NCI-H1092 treated with DMSO at 0.1 percent for 48 hours (cell line): ENCODE measurements at regions not wholly inside any gene's neighbourhood (a gene's known extent, or its start where the extent isn't known, plus 50 kb on each side); places are given as distances from the start of the nearest gene placed in this dataset.
A peak's percentile ranks its signal among the peaks of the same experiment; 100 is the strongest.
"Not testable (repeated sequence)": the region's sequence is repeated elsewhere in the genome, so short reads cannot be mapped to it uniquely, and the experiment has no call there.

Experiments used
- DNase-seq: peaks from one replicate; lab custom pipeline; 2025; lab: John Stamatoyannopoulos, UW

- no peak for DNase-seq
Observed at GRCh38 chr5:152178350-152178699, 226.8 kb downstream of the NMUR2 start.

DNA sequence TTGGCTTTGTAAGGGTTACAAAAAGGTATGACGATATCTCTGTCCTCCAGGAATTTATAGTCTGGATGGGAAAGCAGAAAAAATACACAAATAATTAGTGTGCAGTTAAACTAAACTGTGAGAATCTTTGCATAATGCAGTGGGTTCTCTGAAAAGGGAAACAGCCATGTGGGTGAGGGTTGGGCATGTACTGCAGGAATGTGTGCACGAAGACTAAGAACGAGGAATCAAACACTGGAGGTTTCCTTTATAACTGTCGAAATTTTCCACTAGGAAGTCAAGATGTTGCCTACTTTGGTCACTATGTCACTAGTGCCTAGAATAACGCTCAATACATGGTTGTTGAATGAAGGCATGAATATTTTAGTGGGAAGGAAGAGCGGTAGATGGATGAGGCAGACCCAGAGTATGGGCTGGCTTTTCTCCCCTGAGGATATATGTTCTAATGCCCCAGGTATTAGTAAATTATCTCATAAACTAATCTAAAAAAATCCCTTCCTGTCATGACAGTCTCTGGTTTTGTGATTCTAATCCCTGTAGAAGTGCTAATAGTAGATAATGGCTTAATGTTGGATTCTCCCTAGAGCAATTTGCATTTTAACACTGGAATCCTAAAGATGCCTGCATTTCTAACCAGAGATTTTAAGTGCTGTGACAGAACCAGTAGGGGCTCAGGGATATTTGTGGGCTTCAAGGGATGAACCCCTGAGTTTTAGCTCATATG lies 227.3 kb downstream of the NMUR2 start:
- DNase-seq: no peak

- DNase-seq: no peak
Observed at GRCh38 chr5:152171888-152172287, 233.2 kb downstream of the NMUR2 start.

GRCh38 chr5:152170350-152170749 lies 234.7 kb downstream of the NMUR2 start:
- DNase-seq: no peak

- no peak for DNase-seq
Observed at GRCh38 chr5:152164860-152165259, 240.2 kb upstream of the GLRA1 start.

DNA sequence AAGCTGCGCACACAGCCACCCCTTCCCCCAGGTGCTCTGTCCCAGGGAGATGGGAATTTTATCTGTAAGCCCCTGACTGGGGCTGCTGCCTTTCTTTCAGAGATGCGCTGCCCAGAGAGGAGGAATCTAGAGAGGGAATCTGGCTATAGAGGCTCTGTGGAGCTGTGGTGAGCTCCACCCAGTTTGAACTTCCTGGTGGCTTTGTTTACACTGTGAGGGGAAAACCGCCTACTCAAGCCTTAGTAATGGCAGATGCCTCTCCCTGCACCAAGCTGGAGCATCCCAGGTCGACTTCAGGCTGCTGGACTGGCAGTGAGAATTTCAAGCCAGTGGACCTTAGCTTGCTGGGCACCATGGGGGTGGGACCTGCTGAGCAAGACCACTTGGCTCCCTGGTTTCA lies 235.2 kb upstream of the GLRA1 start:
- not testable (repeated sequence) for DNase-seq

GRCh38 chr5:152154452-152154851 lies 229.8 kb upstream of the GLRA1 start:
- DNase-seq: not testable (repeated sequence)

DNA sequence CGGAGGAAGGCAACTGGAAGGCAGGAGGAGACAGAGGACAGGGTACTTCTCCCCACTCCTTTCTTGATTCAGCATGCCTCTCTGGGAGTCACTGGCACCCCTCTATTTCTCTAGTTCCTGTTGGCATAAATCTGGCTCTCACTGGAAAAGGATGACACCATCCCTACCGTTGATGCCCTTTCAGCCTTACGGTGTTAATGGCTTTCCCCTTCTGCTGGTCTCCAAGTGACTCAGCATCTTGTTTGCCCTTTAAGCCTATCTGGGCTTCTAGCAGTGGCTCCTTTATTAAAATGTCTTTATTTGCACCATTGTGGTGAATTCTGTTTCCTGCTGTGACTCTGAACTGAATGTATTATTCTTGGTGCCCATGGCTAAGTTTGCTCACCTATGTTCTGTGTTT lies 227.3 kb upstream of the GLRA1 start:
- DNase-seq: no peak

- no peak for DNase-seq
Observed at GRCh38 chr5:152151113-152151512, 226.5 kb upstream of the GLRA1 start.

DNA sequence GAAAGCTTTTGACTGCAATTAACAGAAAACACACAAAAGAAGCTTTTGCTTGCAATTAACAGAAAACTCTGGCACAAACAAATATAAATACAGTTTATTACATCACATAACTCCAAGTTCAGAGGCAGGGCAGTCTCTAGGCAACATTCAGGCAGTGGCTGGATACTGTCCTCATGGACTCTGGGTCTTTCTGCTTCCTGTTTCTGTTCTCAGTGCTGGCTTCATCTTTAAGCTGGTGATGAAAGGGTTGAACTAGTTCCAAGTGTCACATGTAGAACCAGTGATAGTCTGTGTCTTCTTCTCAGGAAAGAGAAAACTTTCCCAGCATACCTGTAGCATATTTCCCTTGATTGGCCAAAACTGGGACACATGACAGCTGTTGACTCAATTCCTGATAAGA lies 222.6 kb upstream of the GLRA1 start:
- no peak for DNase-seq

DNA sequence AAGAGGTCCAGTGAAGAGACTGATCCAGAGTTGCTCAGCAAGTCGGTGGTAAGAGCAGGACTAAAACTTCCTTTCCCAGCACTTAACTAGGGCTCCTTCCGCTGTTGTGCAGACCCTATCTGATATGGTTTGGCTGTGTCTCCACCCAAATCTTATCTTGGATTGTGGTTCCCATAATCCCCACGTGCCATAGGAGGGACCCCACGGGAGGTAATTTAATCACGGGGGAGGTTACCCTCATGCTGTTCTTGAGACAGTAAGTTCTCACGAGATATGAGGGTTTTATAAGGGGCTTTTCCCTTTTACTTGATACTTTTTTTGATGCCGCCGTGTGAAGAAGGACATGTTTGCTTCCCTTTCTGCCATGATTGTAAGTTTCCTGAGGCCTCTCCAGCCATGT lies 221.9 kb upstream of the GLRA1 start:
- no peak for DNase-seq

DNA sequence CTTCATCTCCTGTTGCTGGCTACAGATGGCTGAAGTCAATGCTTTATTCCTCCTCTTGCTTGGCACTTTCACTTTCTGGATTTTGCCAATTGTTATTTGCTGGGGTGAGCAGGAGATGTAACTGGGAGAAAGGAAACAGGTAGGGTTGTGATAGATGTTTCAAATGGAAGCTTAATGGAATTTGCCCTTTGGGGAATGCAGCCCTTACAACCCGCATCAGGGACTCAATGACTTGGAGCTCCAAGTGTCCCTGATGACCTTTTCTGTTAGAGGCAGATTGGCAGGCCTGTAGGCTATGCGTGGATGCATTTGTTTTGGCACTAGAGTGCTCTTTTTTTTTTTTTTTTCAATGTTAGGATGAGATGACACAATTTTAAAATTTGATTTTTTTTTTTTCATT lies 219.9 kb upstream of the GLRA1 start:
- DNase-seq: no peak

GRCh38 chr5:152144030-152144429 lies 219.4 kb upstream of the GLRA1 start:
- DNase-seq: no peak

DNA sequence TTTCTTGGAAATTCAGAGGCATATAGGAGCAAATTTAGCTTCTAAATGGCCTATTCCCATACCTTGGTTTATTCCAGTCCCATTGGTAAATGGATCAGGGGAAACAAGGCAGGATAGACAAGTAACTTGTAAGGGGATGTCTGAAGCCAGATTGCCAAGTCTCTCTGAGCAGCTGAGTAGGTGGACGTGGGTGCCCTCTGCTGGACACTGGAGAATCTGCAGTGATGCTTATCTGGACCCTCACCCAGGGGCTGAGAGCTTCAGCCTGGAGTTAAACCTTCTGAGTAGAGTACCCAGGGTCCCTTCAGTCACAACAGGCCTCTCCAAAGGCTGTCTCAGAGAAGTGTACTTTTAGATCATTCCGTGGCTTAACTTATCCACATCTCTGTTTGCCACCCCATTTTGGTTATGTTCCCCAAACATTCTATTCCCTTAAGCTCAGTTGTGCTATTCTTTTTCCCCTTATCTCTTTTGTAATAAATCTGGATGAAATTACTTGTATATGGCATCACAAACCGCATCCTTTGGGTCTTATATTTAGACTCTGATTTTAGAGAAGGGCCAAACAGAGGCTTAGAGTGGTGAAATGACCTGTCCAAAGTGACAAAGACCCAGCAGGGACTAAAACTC lies 218.3 kb upstream of the GLRA1 start:
- peak; percentile 30 for DNase-seq

GRCh38 chr5:152140347-152140746 lies 215.7 kb upstream of the GLRA1 start:
- no peak for DNase-seq

DNA sequence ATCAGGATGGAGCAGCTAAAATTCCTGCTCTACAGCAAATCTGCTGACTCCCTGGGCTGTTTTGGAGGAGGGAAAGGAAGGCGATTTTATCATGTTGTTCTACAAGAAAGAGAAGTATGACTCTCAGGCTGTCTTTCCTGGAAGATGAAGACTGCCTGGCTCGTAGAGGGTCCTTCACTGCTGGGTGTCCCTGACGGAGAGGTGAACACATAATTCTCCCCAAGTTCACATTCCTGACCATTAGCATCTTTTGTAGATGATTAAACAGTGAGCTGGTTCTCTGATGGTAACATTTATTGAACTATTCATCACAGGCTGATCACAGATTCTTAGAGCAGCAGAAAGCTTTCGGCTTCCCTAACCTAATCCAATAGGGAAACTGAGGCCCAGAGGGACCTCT lies 212.4 kb upstream of the GLRA1 start:
- no peak for DNase-seq

- no peak for DNase-seq
Observed at GRCh38 chr5:152136321-152136720, 211.7 kb upstream of the GLRA1 start.

- DNase-seq: no peak
Observed at GRCh38 chr5:152135827-152136226, 211.2 kb upstream of the GLRA1 start.

DNA sequence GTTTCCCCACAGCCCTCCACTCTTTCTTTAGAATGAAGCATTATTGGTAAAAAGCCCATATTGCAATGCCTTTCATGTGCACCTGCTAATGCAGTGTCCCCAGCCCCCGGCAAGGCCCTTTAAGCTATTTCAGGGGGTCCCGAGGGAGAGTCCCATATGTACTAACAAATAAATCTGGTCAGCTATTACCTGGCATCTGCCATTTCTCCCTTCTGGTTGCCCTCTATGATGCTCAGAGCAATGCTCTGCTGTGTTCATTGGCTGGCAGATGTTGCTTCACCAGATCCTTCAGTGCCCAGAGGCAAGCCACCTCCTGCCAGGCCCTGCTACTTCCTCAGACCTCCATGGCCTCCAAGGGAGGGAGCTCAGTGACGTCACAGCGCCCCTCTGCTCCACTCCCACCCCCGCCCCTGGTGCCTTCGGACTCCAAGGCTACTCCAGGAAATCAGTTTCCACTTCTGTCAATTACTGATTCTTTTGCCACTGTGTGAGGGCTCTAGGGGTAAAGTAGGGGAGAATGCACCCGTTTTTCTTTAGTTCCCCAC lies 201.1 kb upstream of the GLRA1 start:
- DNase-seq: no peak

DNA sequence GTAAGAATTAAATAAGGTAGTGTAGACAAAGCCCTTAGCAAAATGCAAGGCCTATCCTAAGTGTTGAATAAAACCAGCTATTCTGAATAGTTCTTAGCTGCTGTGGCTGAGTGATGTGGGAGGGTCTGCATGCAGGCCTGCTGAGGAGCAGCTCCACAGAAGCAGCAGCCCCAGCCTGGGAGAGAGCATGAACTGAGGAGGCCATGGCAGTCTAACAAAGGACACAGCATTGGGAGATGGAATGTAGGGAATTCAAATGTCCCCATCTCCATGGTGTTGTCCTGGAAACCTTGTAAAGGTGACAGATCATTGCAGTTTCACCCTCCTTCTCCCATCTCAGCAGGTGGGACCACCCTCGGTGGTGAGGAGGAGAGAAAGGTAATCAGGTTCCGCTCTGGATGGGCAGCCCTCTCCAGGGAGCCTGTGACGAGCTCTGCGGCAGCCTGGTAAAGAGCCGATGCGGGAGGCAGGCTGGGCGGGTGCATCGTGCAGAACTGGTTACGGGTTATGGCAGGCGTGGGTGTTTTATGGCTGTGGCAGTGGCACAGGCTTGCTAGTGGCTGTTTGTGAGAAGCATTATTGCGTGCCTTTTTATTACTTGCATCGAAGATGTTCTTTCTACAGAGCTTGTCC lies 199.9 kb upstream of the GLRA1 start:
- DNase-seq: no peak

DNA sequence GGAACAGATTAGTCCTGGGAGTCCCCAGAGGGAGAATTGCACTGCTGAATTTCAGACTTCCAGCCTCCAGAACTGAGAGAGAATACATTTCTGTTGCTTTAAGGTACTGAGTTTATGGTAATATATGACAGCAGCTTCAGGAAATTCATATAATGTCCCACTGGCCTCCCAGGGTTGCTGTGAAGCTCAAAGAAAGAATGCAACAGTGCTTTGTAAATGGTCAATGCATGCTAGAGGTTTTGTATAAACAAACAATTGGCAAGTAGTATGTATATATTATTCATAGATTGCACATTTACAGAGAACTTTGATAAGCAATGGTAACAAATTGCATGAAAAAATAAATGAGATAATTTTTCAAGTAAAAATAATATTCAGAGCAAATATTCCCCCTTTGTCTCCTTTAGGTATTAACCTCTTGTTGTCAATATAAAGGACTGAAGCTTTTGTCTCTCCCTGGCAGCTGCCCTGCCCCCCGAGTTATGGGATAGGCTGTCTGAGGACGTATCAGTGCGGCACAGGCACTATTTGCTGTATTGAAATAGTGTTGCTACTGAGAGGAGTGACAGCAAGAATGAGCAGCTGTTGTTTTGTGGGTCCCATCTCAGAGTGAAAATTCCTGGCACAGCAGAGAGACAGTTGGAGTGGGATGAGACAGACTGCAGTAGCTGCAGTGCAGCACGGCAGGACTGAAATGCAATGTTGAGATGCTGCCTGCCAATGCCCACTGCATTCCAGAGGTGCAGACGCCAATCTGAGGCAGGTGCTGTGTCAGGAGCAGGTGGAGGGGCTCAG lies 194.2 kb upstream of the GLRA1 start:
- no peak for DNase-seq

DNA sequence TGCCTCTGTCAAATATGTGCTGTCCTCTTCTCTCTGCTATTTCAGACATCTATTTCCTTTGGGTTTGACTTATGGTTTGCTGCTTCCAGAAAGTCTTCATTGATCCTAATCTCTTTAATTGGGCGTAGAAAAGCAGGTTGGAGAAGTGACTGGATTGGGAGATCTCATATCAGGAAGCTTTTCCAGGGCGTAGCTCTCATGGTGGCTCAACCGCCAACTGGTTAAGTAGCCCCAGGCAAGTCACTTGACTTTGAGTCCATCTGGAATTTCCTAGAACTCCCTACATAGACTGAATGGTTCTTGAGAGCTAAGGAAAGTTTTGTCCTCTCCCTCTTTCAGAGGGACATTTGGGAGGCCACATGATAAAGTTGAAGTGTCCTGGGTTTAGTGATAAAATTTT lies 192.3 kb upstream of the GLRA1 start:
- DNase-seq: no peak

DNA sequence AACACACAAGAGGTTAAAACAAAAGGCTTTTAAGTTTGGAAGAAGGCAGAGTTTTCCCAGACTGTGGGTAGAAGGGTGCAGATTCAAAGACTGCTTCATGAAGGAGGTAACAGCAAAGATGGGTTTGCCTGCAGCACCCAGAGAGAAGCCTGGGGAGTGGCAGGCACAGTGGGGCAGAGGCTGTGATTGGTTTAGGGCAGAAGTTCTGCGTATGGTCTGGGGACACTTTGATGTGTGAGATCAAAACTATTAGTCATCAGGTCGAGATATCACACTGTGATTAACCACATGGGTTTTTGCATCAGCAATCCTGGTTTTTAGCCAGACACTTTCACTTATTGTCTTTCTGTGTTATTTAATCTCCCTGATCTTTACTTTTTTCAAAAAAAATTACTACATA lies 188.8 kb upstream of the GLRA1 start:
- DNase-seq: no peak
